ENCODE measurements at regions not wholly inside any gene's neighbourhood (a gene's known extent, or its start where the extent isn't known, plus 50 kb on each side); places are given as distances from the start of the nearest gene placed in this dataset.

- Histone ChIP-seq H3K9ac (ENCODE audit: control insufficient read depth, extremely low read depth, insufficient read depth, low read length) (no peak overlapping the region), H4K20me1 (ENCODE audit: control insufficient read depth, extremely low read depth, insufficient read depth, low read length) (no peaks in the 10 kb centered on the region), H3K36me3 (ENCODE audit: control insufficient read depth in 2 of 2, extremely low read depth in 1 of 2, insufficient read depth in 2 of 2, low read length in 2 of 2) (no peaks in the 10 kb centered on the region), H3K27me3 (ENCODE audit: control insufficient read depth, extremely low read depth, insufficient read depth, low read length) (no peaks in the 10 kb centered on the region), H3K4me2 (ENCODE audit: control insufficient read depth, extremely low read depth, insufficient read depth, low read depth, low read length) (no peak overlapping the region), H2AFZ (ENCODE audit: control insufficient read depth, low read length) (no peak overlapping the region), H3K79me2 (ENCODE audit: control insufficient read depth, insufficient read depth, low read length) (no peaks in the 10 kb centered on the region), H3K9me1 (ENCODE audit: control insufficient read depth, extremely low read depth, insufficient read depth, low read length) (no peaks in the 10 kb centered on the region), H3K4me3 (ENCODE audit: control insufficient read depth in 2 of 3, extremely low read depth in 1 of 3, insufficient read depth in 2 of 3, low read depth in 1 of 3, low read length in 3 of 3) (no peak overlapping the region), H3K4me1 (ENCODE audit: control insufficient read depth, extremely low read depth, insufficient read depth, low read length) (no peaks in the 10 kb centered on the region), H3K9me3 (ENCODE audit: control insufficient read depth, low read depth, low read length) (no peaks in the 10 kb centered on the region), H3K27ac (ENCODE audit: control insufficient read depth, insufficient read depth, low read length) (no peak overlapping the region)
- no peak for FAIRE-seq
- TF ChIP-seq, protein P1, sequence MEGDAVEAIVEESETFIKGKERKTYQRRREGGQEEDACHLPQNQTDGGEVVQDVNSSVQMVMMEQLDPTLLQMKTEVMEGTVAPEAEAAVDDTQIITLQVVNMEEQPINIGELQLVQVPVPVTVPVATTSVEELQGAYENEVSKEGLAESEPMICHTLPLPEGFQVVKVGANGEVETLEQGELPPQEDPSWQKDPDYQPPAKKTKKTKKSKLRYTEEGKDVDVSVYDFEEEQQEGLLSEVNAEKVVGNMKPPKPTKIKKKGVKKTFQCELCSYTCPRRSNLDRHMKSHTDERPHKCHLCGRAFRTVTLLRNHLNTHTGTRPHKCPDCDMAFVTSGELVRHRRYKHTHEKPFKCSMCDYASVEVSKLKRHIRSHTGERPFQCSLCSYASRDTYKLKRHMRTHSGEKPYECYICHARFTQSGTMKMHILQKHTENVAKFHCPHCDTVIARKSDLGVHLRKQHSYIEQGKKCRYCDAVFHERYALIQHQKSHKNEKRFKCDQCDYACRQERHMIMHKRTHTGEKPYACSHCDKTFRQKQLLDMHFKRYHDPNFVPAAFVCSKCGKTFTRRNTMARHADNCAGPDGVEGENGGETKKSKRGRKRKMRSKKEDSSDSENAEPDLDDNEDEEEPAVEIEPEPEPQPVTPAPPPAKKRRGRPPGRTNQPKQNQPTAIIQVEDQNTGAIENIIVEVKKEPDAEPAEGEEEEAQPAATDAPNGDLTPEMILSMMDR (optimal IDR thresholded peaks at IDR 0.05 in 1 of 3, IDR thresholded peaks at IDR 0.05 in 1 of 3, conservative IDR thresholded peaks at IDR 0.05 in 1 of 3; ENCODE audit: extremely low read depth in 1 of 3, insufficient read depth in 2 of 3, low read length in 3 of 3): no peak
- no peak for TF ChIP-seq EZH2 (IDR thresholded peaks at IDR 0.05; ENCODE audit: low read length)
- dilution Hi-C loops (cut with MboI; ENCODE audit: extremely low pct_ligation_motif_present, low sequenced_read_pairs): no loop called here
- DNase-seq (ENCODE audit: low read depth, low spot score): no peak
These were observed 245.0 kb upstream of the GPR101 start for GRCh38 chrX:137278825-137279224.

DNA sequence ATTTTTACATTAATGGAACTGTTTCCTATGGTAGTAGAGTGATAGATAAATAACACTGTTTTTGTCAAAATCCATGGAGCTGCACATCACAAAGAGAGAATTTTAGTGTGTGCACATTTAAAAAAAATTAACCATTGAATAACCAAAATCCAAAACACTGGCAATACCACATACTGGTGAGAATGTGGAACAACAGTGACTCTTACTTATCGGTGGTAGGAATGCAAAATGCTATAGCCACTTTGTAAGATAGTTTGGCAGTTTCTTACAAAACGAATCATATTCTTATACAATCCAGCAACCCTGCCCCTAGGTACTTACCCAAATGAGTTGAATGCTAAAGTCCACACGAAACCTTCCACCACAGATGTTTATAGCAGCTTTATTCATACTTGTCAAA, 229.6 kb upstream of the GPR101 start:
- no peaks in the 10 kb centered on the region for H3K36me3 ChIP-seq (ENCODE audit: control insufficient read depth in 2 of 2, extremely low read depth in 1 of 2, insufficient read depth in 2 of 2, low read length in 2 of 2)
- FAIRE-seq (no peak), DNase-seq (ENCODE audit: low read depth, low spot score) (no peak)
- no peak overlapping the region for H3K27ac ChIP-seq (ENCODE audit: control insufficient read depth, insufficient read depth, low read length)
- dilution Hi-C loops (cut with MboI; ENCODE audit: extremely low pct_ligation_motif_present, low sequenced_read_pairs): no loop called here
- H4K20me1 ChIP-seq (ENCODE audit: control insufficient read depth, extremely low read depth, insufficient read depth, low read length): no peaks in the 10 kb centered on the region
- H3K9me1 ChIP-seq (ENCODE audit: control insufficient read depth, extremely low read depth, insufficient read depth, low read length): no peaks in the 10 kb centered on the region
- no peak for TF ChIP-seq EZH2 (IDR thresholded peaks at IDR 0.05; ENCODE audit: low read length)
- TF ChIP-seq, protein P1 (optimal IDR thresholded peaks at IDR 0.05 in 1 of 3, IDR thresholded peaks at IDR 0.05 in 1 of 3, conservative IDR thresholded peaks at IDR 0.05 in 1 of 3; ENCODE audit: extremely low read depth in 1 of 3, insufficient read depth in 2 of 3, low read length in 3 of 3): no peak
- no peaks in the 10 kb centered on the region for H3K27me3 ChIP-seq (ENCODE audit: control insufficient read depth, extremely low read depth, insufficient read depth, low read length)
- H3K4me3 ChIP-seq (ENCODE audit: control insufficient read depth in 2 of 3, extremely low read depth in 1 of 3, insufficient read depth in 2 of 3, low read depth in 1 of 3, low read length in 3 of 3): no peak overlapping the region
- H3K4me1 ChIP-seq (ENCODE audit: control insufficient read depth, extremely low read depth, insufficient read depth, low read length): no peaks in the 10 kb centered on the region
- H2AFZ ChIP-seq (ENCODE audit: control insufficient read depth, low read length): no peak overlapping the region
- no peaks in the 10 kb centered on the region for H3K9me3 ChIP-seq (ENCODE audit: control insufficient read depth, low read depth, low read length)
- no peak overlapping the region for H3K9ac ChIP-seq (ENCODE audit: control insufficient read depth, extremely low read depth, insufficient read depth, low read length)
- no peak overlapping the region for H3K4me2 ChIP-seq (ENCODE audit: control insufficient read depth, extremely low read depth, insufficient read depth, low read depth, low read length)
- no peaks in the 10 kb centered on the region for H3K79me2 ChIP-seq (ENCODE audit: control insufficient read depth, insufficient read depth, low read length)

Data from keratinocyte (primary cell).